Spinal cord (tissue), 9 donors: ENCODE measurements at regions not wholly inside any gene's neighbourhood (a gene's known extent, or its start where the extent isn't known, plus 50 kb on each side); places are given as distances from the start of the nearest gene placed in this dataset.

ENCODE experiments used
- DNase-seq, 6 donors: peaks; one replicate each; pipeline versions ENCODE4 v3.0.0 to v3.0.0-alpha.2; 2013 to 2015; ENCODE audit warnings: low spot score in 6 of 6, low read depth in 4 of 6
- H3K27ac ChIP-seq: one replicate; pipeline ENCODE4 v1.5.1; 2013; ENCODE audit warnings: low read depth, low read length, control low read depth
- H3K27me3 ChIP-seq: one replicate; pipeline ENCODE4 v1.6.1; 2013; ENCODE audit warnings: low read length; ENCODE audit not compliant: control insufficient read depth, insufficient read depth
- H3K36me3 ChIP-seq: one replicate; pipeline ENCODE4 v1.6.1; 2013; ENCODE audit warnings: low read length; ENCODE audit not compliant: control insufficient read depth, insufficient read depth
- H3K4me1 ChIP-seq: one replicate; pipeline ENCODE4 v1.6.1; 2013; ENCODE audit warnings: low read length; ENCODE audit not compliant: control insufficient read depth, insufficient read depth
- H3K4me3 ChIP-seq: one replicate; pipeline ENCODE4 v1.5.1; 2013; ENCODE audit warnings: low read depth, low read length, control low read depth
- H3K9me3 ChIP-seq: one replicate; pipeline ENCODE4 v1.6.1; 2013; ENCODE audit warnings: low read length; ENCODE audit not compliant: control insufficient read depth, insufficient read depth
- WGBS: methylation state at CpG from one replicate; pipeline ENCODE4 v1.1.5; 2013; ENCODE audit warnings: missing lambda C conversion rate; ENCODE audit not compliant: insufficient coverage; 5-methylcytosine and 5-hydroxymethylcytosine counted together
- donor health status: healthy.

GRCh38 chr2:160911258-160911657 is 249.0 kb upstream of the TANK start:
- no peak overlapping the region for H3K4me3 ChIP-seq
- no peaks in the 10 kb centered on the region for H3K4me1 ChIP-seq
- WGBS, result no CpG with 5 or more reads among the region's 1 CpG
- H3K27me3 ChIP-seq, result no peaks in the 10 kb centered on the region
- no peak for DNase-seq
- no peaks in the 10 kb centered on the region for H3K9me3 ChIP-seq
- H3K36me3 ChIP-seq, result no peaks in the 10 kb centered on the region
- no peak overlapping the region for H3K27ac ChIP-seq

GRCh38 chr2:160912276-160912675 is 248.0 kb upstream of the TANK start:
- no peak for DNase-seq
- H3K27me3 ChIP-seq, result no peaks in the 10 kb centered on the region
- no peaks in the 10 kb centered on the region for H3K4me1 ChIP-seq
- WGBS, result 0% methylated on average over 1 of the region's 2 CpGs
- H3K36me3 ChIP-seq, result no peaks in the 10 kb centered on the region
- H3K4me3 ChIP-seq, result no peak overlapping the region
- H3K27ac ChIP-seq, result no peak overlapping the region
- H3K9me3 ChIP-seq, result no peaks in the 10 kb centered on the region

- WGBS, result no CpG with 5 or more reads among the region's 1 CpG
- H3K36me3 ChIP-seq, result no peaks in the 10 kb centered on the region
- H3K9me3 ChIP-seq, result no peaks in the 10 kb centered on the region
- H3K4me1 ChIP-seq, result no peaks in the 10 kb centered on the region
- no peak overlapping the region for H3K27ac ChIP-seq
- no peaks in the 10 kb centered on the region for H3K27me3 ChIP-seq
- H3K4me3 ChIP-seq, result no peak overlapping the region
- no peak for DNase-seq
Observed at GRCh38 chr2:160913323-160913722, 246.9 kb upstream of the TANK start.

GRCh38 chr2:160914217-160914616 is 246.0 kb upstream of the TANK start:
- Histone ChIP-seq H3K36me3 (no peaks in the 10 kb centered on the region), H3K9me3 (no peaks in the 10 kb centered on the region), H3K27ac (no peak overlapping the region), H3K4me3 (no peak overlapping the region), H3K4me1 (no peaks in the 10 kb centered on the region), H3K27me3 (no peaks in the 10 kb centered on the region)
- DNase-seq, result no peak

- Histone ChIP-seq H3K9me3 (no peaks in the 10 kb centered on the region), H3K4me3 (no peak overlapping the region), H3K36me3 (no peaks in the 10 kb centered on the region), H3K27ac (no peak overlapping the region), H3K27me3 (no peaks in the 10 kb centered on the region), H3K4me1 (no peaks in the 10 kb centered on the region)
- no peak for DNase-seq
- WGBS, result no CpG with 5 or more reads among the region's 1 CpG
Observed at GRCh38 chr2:160916300-160916699, 243.9 kb upstream of the TANK start.

- H3K27me3 ChIP-seq, result no peaks in the 10 kb centered on the region
- H3K4me1 ChIP-seq, result no peaks in the 10 kb centered on the region
- no peak overlapping the region for H3K4me3 ChIP-seq
- no peaks in the 10 kb centered on the region for H3K9me3 ChIP-seq
- no peak for DNase-seq
- no peak overlapping the region for H3K27ac ChIP-seq
- 60% methylated on average over 2 of the region's 3 CpGs for WGBS
- no peaks in the 10 kb centered on the region for H3K36me3 ChIP-seq
Observed at GRCh38 chr2:160917850-160918249, 242.4 kb upstream of the TANK start.

- H3K9me3 ChIP-seq, result no peaks in the 10 kb centered on the region
- no peaks in the 10 kb centered on the region for H3K27me3 ChIP-seq
- DNase-seq, result no peak
- H3K4me1 ChIP-seq, result no peaks in the 10 kb centered on the region
- no peak overlapping the region for H3K4me3 ChIP-seq
- no peak overlapping the region for H3K27ac ChIP-seq
- H3K36me3 ChIP-seq, result no peaks in the 10 kb centered on the region
Observed at GRCh38 chr2:160918258-160918657, 242.0 kb upstream of the TANK start.

- no peak for DNase-seq
- WGBS, result 24% methylated on average over 3 of the region's 4 CpGs
Observed at GRCh38 chr2:160918906-160919503, 241.2 kb upstream of the TANK start.

GRCh38 chr2:160920061-160920460 is 240.2 kb upstream of the TANK start:
- Histone ChIP-seq H3K4me3 (no peak overlapping the region), H3K36me3 (no peaks in the 10 kb centered on the region), H3K4me1 (no peaks in the 10 kb centered on the region), H3K9me3 (no peaks in the 10 kb centered on the region), H3K27ac (no peak overlapping the region), H3K27me3 (no peaks in the 10 kb centered on the region)
- WGBS, result 57% methylated on average over 1 of the region's 1 CpG
- DNase-seq, result no peak

More at GRCh38 chr2:160918906-160919503, 241.2 kb upstream of the TANK start:
- Histone ChIP-seq H3K4me3 (no peak overlapping the region), H3K9me3 (no peaks in the 10 kb centered on the region), H3K4me1 (no peaks in the 10 kb centered on the region), H3K27me3 (no peaks in the 10 kb centered on the region), H3K27ac (no peak overlapping the region), H3K36me3 (no peaks in the 10 kb centered on the region)

GRCh38 chr2:160920791-160921303 is 239.4 kb upstream of the TANK start:
- no peak overlapping the region for H3K4me3 ChIP-seq
- WGBS, result 67% methylated on average over 5 of the region's 8 CpGs
- no peaks in the 10 kb centered on the region for H3K36me3 ChIP-seq
- no peaks in the 10 kb centered on the region for H3K27me3 ChIP-seq
- no peaks in the 10 kb centered on the region for H3K4me1 ChIP-seq
- H3K9me3 ChIP-seq, result no peaks in the 10 kb centered on the region
- peak in 1 of 6 donors; percentile 48 for DNase-seq
- peak overlapping the region; percentile 45 for H3K27ac ChIP-seq
